ENCODE measurements at regions not wholly inside any gene's neighbourhood (a gene's known extent, or its start where the extent isn't known, plus 50 kb on each side); places are given as distances from the start of the nearest gene placed in this dataset.
A peak's percentile ranks its signal among the peaks of the same experiment; 100 is the strongest.

DNA sequence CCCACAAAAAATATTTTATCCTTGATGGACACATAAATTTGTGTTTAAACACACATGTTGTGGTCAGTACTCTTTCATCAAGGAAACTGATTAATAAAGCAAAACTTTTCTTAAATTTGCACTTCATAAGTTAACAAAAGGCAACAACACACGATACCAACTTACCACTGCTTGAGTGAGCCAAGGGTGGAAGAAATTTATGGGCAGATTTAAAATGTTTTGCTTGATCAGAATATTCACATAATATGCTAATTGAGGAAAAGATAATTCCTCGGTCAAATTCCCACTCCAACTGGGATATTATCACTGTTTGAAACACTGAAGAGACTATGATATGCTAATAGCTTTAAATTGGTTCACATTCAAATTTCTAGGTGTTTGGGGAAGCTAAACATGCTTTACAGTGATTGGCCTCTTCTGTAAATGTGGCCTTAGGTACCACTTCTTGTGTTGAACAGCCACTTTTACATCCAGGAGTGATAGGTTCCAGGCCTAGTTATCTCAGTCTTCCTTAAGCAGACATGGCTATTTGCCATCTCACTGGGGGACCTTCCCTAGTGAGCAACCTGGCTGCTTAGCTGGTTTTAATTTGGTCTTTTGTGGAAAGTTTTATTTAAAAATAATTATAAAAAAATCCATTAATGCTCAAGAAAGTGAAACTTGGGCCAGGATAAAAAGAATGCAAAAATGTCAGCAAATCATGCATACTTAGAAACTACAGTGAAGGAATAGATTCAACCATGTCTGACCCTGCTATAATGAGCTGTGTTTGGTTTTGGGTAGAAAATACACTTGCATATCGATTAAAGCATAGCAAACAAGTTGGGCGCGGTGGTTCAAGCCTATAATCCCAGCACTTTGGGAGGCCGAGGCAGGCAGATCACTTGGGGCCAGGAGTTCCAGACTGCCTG lies 221.2 kb upstream of the MAP3K7 start:
- DNase-seq = no peak

DNA sequence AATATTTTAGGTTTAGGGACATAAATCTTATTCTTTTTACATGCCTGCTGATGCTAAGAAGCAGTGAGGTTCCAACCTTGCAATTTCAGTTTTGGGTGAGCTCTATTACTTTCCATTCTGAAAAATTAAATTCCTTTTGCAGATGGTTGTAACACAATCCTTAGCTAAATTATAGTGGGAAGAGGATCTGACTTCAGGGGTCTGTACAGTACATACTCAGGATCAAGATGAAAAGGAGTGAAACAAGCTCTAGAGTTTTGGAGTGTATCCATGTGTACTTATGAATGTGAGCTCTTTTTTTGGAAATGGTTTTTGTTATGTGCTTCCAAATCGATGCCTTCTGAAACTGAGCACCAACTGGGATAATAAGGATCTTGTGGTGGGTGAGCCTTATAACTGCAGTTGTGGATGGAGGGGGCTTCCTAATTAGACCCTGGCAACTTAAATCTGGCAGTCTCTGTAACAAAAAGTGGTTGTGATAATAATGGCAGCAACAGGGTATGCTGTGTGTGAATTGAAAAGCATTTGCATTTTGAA lies 218.8 kb upstream of the MAP3K7 start:
- no peak for DNase-seq

- no peak for DNase-seq
Measured at GRCh38 chr6:90803956-90804355, 217.1 kb upstream of the MAP3K7 start.

DNA sequence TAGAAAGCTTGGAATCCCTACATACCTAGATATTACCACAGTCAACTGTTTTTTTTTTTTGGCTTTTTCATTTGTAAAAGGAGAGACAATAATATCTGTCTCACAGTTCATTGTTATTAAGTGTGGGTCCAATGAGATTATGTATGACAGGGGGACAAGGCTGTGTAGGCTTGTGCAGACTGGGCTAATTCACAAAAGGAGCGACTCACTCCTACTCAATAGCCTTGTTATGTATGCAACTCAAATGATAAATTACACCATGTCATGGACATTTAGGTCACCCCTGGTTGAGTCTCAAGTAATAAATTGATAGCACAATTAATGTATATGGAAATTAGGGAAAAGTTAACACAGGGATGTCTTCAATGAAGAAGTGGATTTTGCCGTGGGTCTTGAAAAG lies 208.2 kb upstream of the MAP3K7 start:
- DNase-seq = no peak

- no peak for DNase-seq
Measured at GRCh38 chr6:90793771-90794170, 206.9 kb upstream of the MAP3K7 start.

DNA sequence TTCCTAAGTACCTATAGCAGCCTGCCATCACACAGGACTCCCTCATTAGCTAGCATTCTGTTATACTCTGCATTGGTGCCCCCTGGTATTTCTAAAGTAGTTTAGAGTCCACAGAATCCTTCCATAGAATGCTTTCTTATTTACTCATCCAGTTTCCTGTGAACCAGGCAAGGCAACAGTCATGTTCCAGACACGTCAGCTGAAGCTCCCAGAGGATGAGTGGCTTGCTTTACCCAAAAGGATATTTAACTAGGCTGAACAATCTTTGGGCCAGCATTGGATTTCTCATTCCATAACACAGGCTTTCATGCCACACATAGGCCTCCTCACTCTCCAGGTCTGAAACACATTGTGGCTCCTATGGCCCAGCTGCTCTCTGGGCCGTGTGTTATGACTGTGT lies 203.8 kb upstream of the MAP3K7 start:
- DNase-seq = no peak

DNA sequence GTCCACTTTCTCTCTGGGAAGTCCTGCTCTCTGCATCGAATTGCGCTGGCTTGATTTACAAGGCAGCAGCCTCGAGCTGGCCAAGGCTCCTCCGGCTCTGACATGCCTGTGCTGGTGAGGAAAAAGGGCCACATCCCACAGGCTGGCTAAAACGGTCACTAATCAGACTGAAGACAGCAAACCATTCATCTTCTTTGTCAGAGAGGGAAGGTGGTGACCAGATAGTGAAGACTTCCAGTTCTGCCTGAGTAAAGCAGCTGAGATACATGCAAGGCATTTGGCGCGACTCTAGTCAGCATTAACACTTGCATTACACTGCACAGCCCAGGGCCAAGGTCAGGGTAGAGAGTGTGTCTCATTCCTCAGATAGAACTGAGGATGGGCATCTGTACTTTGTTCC lies 203.2 kb upstream of the MAP3K7 start:
- no peak for DNase-seq

DNA sequence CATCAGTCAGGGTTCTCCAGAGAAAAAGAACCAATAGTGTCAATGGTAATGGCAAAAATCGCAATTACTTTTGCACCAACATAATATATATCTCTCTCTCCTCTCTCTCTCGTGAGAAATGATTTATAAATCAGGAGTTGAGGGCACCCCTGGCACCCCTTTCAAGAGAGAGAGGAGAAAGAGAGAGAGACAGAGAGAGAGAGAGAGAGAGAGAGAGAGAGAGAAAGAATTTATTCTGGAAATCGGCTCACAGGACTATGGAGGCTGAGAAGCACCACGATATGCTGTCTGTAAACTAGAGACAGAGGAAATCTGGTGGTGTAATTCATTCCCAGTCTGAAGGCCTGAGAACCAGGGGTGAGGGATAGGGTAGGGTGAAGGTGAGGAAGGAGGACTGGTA lies 201.9 kb upstream of the MAP3K7 start:
- no peak for DNase-seq

DNA sequence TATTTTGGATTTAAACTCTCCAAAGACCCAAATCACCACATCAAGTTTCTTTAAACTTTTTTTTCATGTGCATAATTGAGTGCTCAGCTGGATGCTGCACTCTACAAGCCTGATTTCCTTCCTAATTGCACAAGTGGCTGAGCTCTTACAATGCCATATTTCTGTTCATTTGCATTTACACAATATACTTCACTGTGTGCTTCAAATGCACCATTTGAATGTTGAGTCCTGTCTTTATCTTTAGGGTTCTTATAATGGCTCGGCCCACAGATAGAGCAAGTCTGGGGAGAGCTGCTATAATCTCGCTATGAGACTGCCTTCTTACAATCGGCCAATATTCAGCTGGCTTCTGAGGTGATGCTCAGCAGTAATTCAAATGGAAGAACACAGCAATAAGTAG lies 200.6 kb upstream of the MAP3K7 start:
- DNase-seq = no peak

- DNase-seq = no peak
Measured at GRCh38 chr6:90780778-90781177, 193.9 kb upstream of the MAP3K7 start.

DNA sequence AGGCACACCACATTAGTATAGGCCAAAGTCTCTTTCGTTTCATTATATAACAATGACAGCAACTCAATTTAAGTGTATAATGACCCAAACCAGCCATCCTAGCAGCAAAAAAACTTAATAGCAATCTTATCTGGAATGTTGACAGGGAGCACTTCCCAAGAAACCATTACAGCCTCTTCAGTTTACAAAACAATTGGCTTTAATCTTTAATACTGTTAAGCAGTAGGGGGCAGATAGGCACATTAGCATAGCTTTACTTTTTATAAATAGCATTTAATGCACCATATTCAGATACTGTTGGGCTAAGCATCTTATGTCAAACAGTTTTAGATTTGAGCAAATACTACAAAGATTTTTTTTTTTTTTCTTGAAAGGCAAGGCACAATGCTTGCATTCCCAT lies 193.3 kb upstream of the MAP3K7 start:
- DNase-seq = no peak

DNA sequence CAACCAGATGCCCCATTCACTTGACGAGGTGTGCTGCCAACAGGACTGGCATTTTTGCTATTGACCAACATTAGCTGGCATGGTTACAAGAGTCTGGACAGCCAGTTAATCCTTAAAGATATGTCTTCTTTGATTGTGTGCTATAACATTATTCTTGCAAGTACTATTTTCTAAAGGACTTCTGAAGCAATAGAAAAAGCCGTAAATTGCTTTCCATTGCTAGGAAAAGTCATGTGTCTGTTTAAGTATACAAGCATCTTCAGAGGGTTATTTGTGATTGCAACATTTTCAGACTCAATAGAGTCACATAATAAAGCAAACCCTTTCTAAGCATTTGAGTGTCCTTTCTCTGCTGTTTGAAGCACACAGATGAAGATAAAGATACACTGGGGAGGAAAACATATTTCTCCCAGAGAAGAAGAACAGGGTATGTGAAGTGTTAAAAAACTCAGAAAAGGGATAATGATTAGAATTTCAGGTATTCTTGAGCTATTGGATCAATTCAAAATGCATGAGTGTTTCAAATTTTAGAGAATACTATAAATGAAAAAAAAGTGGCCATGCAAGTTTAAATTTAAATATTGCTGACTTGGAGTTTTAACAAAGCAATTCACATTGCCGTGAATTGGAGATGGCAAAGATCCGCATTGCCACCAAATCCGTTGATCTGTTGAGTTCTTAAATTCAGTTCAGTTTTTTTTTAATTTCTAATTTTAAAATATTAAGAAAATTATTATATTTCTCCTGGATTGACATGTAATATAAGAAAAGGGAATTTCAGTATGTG lies 191.7 kb upstream of the MAP3K7 start:
- no peak for DNase-seq

DNA sequence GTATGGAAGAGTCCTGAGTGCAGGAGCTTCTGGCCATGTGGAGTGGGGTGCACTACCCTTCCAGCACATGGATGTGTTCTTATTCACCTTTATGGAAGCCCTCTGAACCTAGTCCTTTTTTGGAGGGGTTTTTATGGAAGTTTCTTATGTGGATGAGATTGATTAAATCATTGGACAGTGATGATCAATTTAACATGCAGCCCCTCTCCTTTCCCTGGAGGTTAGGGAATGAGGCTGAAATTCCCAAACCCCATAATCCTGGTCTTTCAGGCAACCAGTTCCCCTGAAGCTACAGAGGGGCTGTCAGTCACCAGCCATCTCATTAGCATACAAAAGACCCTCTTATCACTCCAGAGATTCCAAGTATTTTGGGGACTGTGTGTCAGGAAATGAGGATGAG lies 183.9 kb upstream of the MAP3K7 start:
- no peak for DNase-seq

DNA sequence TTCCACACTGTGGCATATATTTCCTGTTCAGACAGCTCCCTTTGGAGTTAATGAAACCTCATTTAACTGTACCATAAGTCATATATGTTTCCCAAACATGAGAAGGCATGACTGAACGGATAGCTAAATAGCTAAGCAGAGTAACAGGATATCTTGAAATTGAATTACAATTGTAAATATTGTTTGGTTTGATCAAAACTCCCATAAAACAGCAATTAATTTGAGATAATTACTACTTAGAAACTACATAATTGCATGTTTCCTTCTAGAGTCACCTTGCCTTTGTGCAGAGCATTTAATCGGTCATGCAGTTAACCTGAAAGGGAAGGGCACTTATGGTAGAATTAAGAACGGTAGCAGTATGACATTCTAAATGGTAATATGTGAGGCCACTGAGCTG lies 179.0 kb upstream of the MAP3K7 start:
- DNase-seq = peak; percentile 74

GRCh38 chr6:90765491-90765890 lies 178.6 kb upstream of the MAP3K7 start:
- no peak for DNase-seq

GRCh38 chr6:90764001-90764400 lies 177.1 kb upstream of the MAP3K7 start:
- DNase-seq = no peak

- no peak for DNase-seq
Measured at GRCh38 chr6:90759664-90760063, 172.8 kb upstream of the MAP3K7 start.

DNA sequence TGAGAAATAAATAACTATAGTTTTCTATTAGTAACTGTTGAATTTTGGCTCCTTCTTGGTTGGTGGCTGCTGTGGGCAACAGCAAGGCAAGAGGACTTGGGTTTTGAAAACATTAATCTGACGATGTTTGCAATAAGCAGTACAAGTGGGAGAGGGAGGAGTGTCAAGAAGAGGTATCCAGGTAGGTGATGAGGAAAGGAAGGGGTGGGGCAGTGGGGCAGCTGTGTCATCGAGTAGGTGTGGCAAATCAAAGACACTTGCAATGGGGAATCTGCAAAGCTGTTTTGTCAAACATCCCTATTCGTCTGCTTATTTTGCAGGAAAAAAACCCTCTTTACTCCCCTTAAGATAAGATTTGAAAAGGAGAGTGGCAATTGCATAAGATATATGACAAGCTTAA lies 171.9 kb upstream of the MAP3K7 start:
- no peak for DNase-seq

DNA sequence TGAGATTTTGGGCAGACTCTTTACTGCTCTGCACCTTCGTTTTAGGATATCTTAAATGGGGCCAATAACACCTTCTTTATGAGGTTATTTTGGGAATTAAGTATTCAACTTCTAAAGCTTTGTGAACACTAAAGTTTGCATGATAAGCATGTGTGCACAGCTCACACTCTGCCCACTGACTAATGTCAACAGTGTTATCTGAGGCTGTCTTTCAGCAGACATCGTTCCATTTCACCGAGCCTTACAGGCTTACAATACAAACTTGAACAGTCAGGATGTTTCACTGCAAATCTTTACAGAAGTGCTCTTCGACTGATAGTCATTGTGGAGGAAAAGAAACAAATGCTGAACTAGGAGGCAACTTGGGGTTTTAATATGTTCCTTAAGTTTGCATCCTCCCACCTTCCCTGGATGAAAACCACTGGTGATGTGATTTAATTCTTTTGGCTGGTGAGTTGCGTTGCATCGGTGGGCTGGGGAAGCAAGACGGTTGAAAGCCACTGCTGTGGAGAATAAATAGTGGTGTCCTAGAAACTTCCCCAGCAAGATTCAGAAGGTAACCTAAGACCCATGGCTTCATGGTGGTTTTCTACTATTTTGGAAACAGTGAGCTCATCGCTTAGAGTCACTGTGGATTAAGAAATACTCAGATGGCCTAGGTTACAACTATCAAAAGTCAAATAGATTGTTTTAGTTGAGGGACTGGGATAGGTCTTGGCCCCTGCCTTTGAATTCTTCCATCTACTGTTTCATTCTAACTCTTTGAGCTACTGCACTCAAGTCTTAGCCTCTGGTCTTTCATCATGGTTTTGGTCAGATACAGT lies 167.2 kb upstream of the MAP3K7 start:
- DNase-seq = no peak

DNA sequence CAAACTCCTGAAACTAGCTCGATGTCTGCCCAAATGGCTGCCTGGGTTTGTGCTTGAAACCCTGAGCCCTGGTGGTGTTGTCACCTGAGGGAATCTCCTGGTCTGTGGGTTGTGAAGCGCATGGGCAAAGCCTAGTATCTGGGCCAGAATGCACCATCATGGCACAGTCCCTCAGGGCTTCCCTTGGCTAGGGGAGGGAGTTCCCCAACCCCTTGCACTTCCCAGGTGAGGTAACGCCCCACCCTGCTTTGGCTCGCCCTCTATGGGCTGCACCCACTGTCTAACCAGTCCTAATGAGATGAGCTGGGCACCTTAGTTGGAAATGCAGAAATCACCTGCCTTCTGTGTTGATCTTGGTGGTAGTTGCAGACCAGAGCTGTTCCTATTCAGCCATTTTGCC lies 152.9 kb upstream of the MAP3K7 start:
- DNase-seq = no peak

DNA sequence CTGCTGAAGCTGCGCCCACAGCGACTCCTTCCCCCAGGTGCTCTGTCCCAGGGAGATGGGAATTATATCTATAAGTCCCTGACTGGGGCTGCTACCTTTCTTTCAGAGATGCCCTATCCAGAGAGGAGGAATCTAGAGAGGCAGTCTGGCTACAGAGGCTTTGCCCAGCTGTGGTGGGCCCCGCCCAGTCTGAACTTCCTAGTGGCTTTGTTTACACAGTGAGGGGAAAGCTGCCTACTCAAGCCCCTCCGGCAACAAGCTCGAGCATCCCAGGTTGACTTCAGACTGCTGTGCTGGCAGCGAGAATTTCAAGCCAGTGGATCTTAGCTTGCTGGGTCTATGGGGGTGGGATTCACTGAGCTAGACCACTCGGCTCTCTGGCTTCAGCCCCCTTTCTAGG lies 152.5 kb upstream of the MAP3K7 start:
- DNase-seq = no peak

- no peak for DNase-seq
Measured at GRCh38 chr6:90730151-90730673, 143.3 kb upstream of the MAP3K7 start.

DNA sequence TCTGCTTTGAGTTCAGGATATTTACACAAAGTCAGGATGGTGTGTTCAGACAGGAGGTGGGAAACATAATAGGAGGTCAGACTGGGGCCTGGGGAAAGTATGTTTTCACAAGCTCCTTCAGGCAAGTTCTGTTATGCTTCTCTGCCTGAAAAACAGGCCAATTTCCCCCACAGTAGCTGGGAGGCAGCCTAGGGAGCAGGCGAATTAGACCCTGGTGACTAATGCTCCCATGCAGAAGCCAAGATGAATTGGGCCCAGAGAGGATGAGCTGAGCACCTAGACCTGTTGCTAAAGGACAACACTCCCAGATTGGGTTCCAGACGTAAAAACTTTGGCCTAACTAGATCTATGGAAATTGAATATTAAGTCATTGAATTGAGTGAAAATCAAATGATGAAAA lies 142.2 kb upstream of the MAP3K7 start:
- DNase-seq = no peak

All from NCI-H774 (cell line).